HL-60 (cell line): ENCODE measurements at regions not wholly inside any gene's neighbourhood (a gene's known extent, or its start where the extent isn't known, plus 50 kb on each side); places are given as distances from the start of the nearest gene placed in this dataset.

ENCODE experiments used
- DNase-seq, 2 experiments: peaks; one replicate each; pipeline ENCODE4 v3.0.0-alpha.2; 2010 to 2020; ENCODE audit warnings: low read depth in 1 of 2, low spot score in 1 of 2
- H3K27ac ChIP-seq: fragments of 250-450 bp; sonication (Bioruptor Pico); replicated peaks from 2 replicates; pipeline ENCODE4 v1.5.1; 2020; ENCODE audit warnings: mild to moderate bottlenecking, moderate library complexity
- H3K27me3 ChIP-seq: fragments of 250-450 bp; sonication (Bioruptor Pico); 2 replicates; pipeline ENCODE4 v1.5.1; 2021; ENCODE audit warnings: mild to moderate bottlenecking, moderate library complexity; ENCODE audit not compliant: insufficient read depth, poor library complexity, severe bottlenecking
- H3K4me3 ChIP-seq: replicated peaks from 2 replicates; pipeline ENCODE4 v1.5.1; 2011; ENCODE audit warnings: mild to moderate bottlenecking, control low read depth, low read length; ENCODE audit not compliant: insufficient read depth
- CTCF ChIP-seq: IDR thresholded peaks from one replicate; pipeline ENCODE4 v1.5.1; 2011; ENCODE audit warnings: low read length, control low read depth, inconsistent platforms; ENCODE audit not compliant: insufficient read depth
- GABPA ChIP-seq: IDR thresholded peaks from 2 replicates; pipeline ENCODE4 v1.6.1; 2012; ENCODE audit warnings: low read depth
- POLR2AphosphoS5 ChIP-seq: IDR thresholded peaks from 2 replicates; pipeline ENCODE4 v1.6.1; 2012; ENCODE audit warnings: low read depth
- REST ChIP-seq: IDR thresholded peaks from 2 replicates; pipeline ENCODE4 v1.6.1; 2012; ENCODE audit warnings: low read depth; ENCODE audit not compliant: insufficient replicate concordance
- SPI1 ChIP-seq: IDR thresholded peaks from 2 replicates; pipeline ENCODE4 v1.6.1; 2012; ENCODE audit warnings: low read depth, mild to moderate bottlenecking, borderline replicate concordance

GRCh38 chr6:23529902-23530301 is 596.1 kb upstream of the NRSN1 start:
- TF ChIP-seq SPI1 (no peak), REST (no peak), POLR2AphosphoS5 (no peak), GABPA (no peak), CTCF (no peak)
- no peak overlapping the region for H3K27ac ChIP-seq
- DNase-seq = no peak
- H3K27me3 ChIP-seq = no peaks in the 10 kb centered on the region
- H3K4me3 ChIP-seq = no peak overlapping the region

- H3K27me3 ChIP-seq = no peaks in the 10 kb centered on the region
- TF ChIP-seq SPI1 (no peak), REST (no peak), POLR2AphosphoS5 (no peak), GABPA (no peak), CTCF (no peak)
- no peak overlapping the region for H3K27ac ChIP-seq
- H3K4me3 ChIP-seq = no peak overlapping the region
- no peak for DNase-seq
Observed at GRCh38 chr6:23531666-23532065, 594.3 kb upstream of the NRSN1 start.

- DNase-seq = no peak
- no peak overlapping the region for H3K4me3 ChIP-seq
- H3K27ac ChIP-seq = no peak overlapping the region
- TF ChIP-seq SPI1 = no peak
- no peak for TF ChIP-seq GABPA
- H3K27me3 ChIP-seq = no peaks in the 10 kb centered on the region
Observed at GRCh38 chr6:23532227-23532626, 593.8 kb upstream of the NRSN1 start.

- TF ChIP-seq GABPA (no peak), POLR2AphosphoS5 (no peak), SPI1 (no peak), REST (no peak), CTCF (no peak)
- Histone ChIP-seq H3K27ac (no peak overlapping the region), H3K27me3 (no peaks in the 10 kb centered on the region), H3K4me3 (no peak overlapping the region)
- no peak for DNase-seq
Observed at GRCh38 chr6:23533311-23533710, 592.7 kb upstream of the NRSN1 start.
